ENCODE measurements at regions not wholly inside any gene's neighbourhood (a gene's known extent, or its start where the extent isn't known, plus 50 kb on each side); places are given as distances from the start of the nearest gene placed in this dataset.

DNA sequence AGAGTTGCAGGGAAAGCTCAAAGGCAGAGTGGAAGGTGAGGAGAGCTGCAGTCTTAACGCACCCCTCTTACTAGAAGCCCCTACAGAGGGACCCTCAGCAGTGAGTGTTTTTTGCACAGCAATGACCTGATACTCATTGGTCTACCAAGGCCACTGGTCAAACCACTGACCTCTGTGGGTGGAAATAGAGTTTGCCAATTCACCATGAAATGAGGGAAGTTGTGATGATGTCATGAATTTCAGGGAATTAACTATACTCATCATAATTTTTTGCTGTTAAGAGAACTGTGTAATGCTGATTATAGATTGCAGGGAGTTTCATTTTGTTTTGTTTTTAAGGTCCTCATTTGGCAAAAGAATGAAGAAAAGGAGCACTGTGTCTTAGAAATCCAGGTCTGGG lies 101.7 kb upstream of the SMAD3 start:
- intact Hi-C loops (cut with micrococcal nuclease): no loop called here
- H2AK5ac ChIP-seq (ENCODE audit: low read depth, low read length): no peak overlapping the region

More for the DNA sequence above, 101.7 kb upstream of the SMAD3 start:
- no peak overlapping the region for H2BK5ac ChIP-seq (ENCODE audit: low read depth, low read length, poor library complexity, severe bottlenecking)
- BruUV-seq (replicated peaks): no TSS peak
- H4K5ac ChIP-seq (ENCODE audit: low read depth, low read length): no peak overlapping the region
- CTCF ChIA-PET: no interaction called here
- H3K9ac ChIP-seq (ENCODE audit: low read depth, low read length): no peak overlapping the region
- no peak overlapping the region for H2AFZ ChIP-seq (replicated peaks; ENCODE audit: low read length, poor library complexity)
- POLR2A ChIA-PET (ENCODE audit: unreplicated experiment): interaction anchor here (0.5 kb wide), 1 partner anchor 108 kb away, joined by 3 read pairs; no protein-coding TSS in a partner anchor
- DNase-seq: peak; percentile 22
- no peak overlapping the region for H2BK120ac ChIP-seq (ENCODE audit: low read depth, low read length)
- H3K27me3 ChIP-seq (ENCODE audit: control insufficient read depth, insufficient read depth, low read length): peaks cover 5% of the 10 kb centered on the region
- H3K27ac ChIP-seq (ENCODE audit: insufficient read depth, low read length): no peak overlapping the region
- ATAC-seq (ENCODE audit: low read depth): no peak
- no peak overlapping the region for H2BK20ac ChIP-seq (ENCODE audit: low read depth, low read length)
- in situ Hi-C loops (cut with MboI; ENCODE audit: low sequenced_read_pairs) (no loop called here), dilution Hi-C loops (cut with HindIII; ENCODE audit: low sequenced_read_pairs, unreplicated experiment) (no loop called here)
- no peak overlapping the region for H2BK15ac ChIP-seq (ENCODE audit: low read depth, low read length)
- peak; percentile 25; the same call in 1 of the 2 replicates for TF ChIP-seq MAFK (IDR thresholded peaks at IDR 0.05; ENCODE audit: low read depth, low read length)
- no peak for TF ChIP-seq POLR2A (IDR thresholded peaks at IDR 0.05; ENCODE audit: low read depth, low read length)
- TF ChIP-seq NFE2L2 (IDR thresholded peaks at IDR 0.05; ENCODE audit: low read depth, low read length): peak; percentile 24; the same call in 1 of the 2 replicates
- no peak for TF ChIP-seq RFX5 (IDR thresholded peaks at IDR 0.05; ENCODE audit: low read depth, low read length)
- no peak for TF ChIP-seq RCOR1 (IDR thresholded peaks at IDR 0.05; ENCODE audit: insufficient replicate concordance, low read length)
- H3K4ac ChIP-seq (ENCODE audit: low read depth, low read length): no peak overlapping the region
- H3K4me1 ChIP-seq (ENCODE audit: control insufficient read depth, insufficient read depth, low read length): no peaks in the 10 kb centered on the region
- H3K9me3 ChIP-seq (ENCODE audit: control insufficient read depth, insufficient read depth, low read length): no peaks in the 10 kb centered on the region
- no peaks in the 10 kb centered on the region for H3K36me3 ChIP-seq (ENCODE audit: control insufficient read depth, insufficient read depth, low read length)
- no CpG with 5 or more reads among the region's 1 CpG for WGBS, 2 experiments (ENCODE audit: extremely low coverage in 2 of 2, insufficient read length in 1 of 2)
- no peak overlapping the region for H3K23ac ChIP-seq (ENCODE audit: low read depth, low read length)
- no peaks in the 10 kb centered on the region for H3K9me1 ChIP-seq (ENCODE audit: insufficient read depth, low read length)
- H4K20me1 ChIP-seq (ENCODE audit: insufficient read depth, low read length): no peaks in the 10 kb centered on the region; the same call in 1 of the 2 replicates
- no peak overlapping the region for H4K91ac ChIP-seq (ENCODE audit: insufficient read depth, low read depth, low read length)
- no peak overlapping the region for H2AK9ac ChIP-seq (replicated peaks; ENCODE audit: low read depth, low read length, poor library complexity)
- no peak overlapping the region for H3K14ac ChIP-seq (replicated peaks; ENCODE audit: low read depth, low read length)
- no peak overlapping the region for H3K18ac ChIP-seq (ENCODE audit: low read depth, low read length)
- no peak overlapping the region for H3K56ac ChIP-seq (ENCODE audit: extremely low read depth, insufficient read depth, low read length)
- no peak overlapping the region for H3K4me3 ChIP-seq (ENCODE audit: insufficient read depth, low read depth, low read length)
- H3K79me1 ChIP-seq (ENCODE audit: low read depth in 1 of 2, low read length in 2 of 2): no peaks in the 10 kb centered on the region
- H4K8ac ChIP-seq (ENCODE audit: low read depth in 2 of 2, low read length in 2 of 2): no peak overlapping the region
- no peak overlapping the region for H3K4me2 ChIP-seq (ENCODE audit: low read depth, low read length)
